OCI-M1 (cell line): ENCODE measurements at regions not wholly inside any gene's neighbourhood (a gene's known extent, or its start where the extent isn't known, plus 50 kb on each side); places are given as distances from the start of the nearest gene placed in this dataset.
"Not testable (repeated sequence)": the region's sequence is repeated elsewhere in the genome, so short reads cannot be mapped to it uniquely, and the experiment has no call there.

Experiments
- DNase-seq: peaks from one replicate; lab custom pipeline; 2025; lab: John Stamatoyannopoulos, UW

- peak; percentile 65 for DNase-seq
These were observed 63.0 kb downstream of the CYP4A11 start for GRCh38 chr1:46878173-46878782.

- DNase-seq, result not testable (repeated sequence)
These were observed 65.2 kb downstream of the CYP4A11 start for GRCh38 chr1:46876093-46876492.
